Epidermal melanocyte (primary cell): ENCODE measurements at regions not wholly inside any gene's neighbourhood (a gene's known extent, or its start where the extent isn't known, plus 50 kb on each side); places are given as distances from the start of the nearest gene placed in this dataset.

ENCODE experiments used
- DNase-seq: peaks from one replicate; pipeline ENCODE4 v3.0.0; 2011; ENCODE audit warnings: low spot score; ENCODE audit not compliant: insufficient read length

DNA sequence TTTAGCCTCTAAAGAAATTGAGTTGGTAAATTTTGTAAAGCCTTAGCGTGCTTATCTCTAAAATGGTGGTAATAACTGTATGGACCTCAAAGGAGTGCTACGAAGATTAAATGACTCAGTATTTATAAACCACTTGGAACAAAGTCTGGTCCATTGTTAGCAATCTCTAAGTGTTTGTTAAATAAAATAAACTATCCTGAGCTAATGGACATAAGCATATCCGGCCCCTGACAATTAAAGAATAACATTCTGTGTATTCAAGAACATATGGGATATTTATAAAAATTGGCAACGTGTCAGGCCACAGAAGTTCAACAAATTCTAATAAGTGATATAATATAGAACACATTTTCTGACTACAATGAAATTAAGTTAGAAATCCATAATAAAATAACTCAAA, 71.0 kb downstream of the MYEOV start:
- no peak for DNase-seq

- no peak for DNase-seq
Measured at GRCh38 chr11:69365558-69365957, 71.6 kb downstream of the MYEOV start.

DNA sequence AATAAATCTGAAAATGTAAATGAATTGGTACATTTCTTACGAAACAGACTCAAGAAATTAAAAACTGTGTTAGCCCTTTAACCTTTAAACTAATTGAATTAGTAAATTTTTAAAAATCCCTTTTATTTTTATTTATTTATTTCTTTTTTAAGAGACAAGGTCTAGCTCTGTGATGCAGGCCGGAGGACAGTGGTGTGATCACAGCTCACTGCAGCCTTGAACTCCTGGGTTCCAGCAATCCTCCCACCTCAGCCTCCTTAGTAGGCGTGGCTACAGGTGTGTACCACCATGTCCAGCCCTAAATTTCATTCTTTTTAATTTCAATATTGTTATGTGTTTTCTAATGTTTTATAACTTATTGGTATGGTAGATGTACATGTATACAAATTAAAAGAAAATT, 72.6 kb downstream of the MYEOV start:
- no peak for DNase-seq

- DNase-seq: no peak
Measured at GRCh38 chr11:69367211-69367964, 73.4 kb downstream of the MYEOV start.

- DNase-seq: no peak
Measured at GRCh38 chr11:69368119-69368880, 74.3 kb downstream of the MYEOV start.

DNA sequence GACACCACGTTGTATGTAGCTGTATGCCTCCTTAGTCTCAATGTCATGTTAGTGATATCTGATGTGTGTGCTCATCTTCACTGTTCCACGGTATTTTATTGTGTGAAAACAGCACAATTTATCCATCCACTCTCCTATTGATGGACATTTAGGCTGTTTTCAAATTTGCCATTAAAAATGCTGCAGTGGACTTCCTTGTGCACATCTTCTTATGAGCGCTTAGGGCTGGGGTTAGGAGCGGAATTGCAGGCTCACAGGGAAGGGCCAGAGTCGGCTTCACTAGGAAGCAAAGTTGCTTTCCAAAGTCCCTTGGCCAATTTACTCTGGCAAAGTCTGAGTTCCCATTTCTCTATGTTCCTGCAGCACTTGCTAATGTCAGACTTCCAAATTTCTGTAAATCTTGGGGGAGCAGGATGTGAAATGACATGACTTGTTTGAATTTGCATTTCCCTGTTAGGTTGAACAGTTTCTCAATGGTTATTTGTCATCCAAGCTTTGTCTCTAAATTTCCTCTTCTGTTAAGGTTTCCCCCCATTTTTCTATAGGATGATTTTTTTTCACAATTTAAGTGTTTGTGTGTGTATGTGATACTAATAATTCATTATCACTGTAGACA, 75.4 kb downstream of the MYEOV start:
- DNase-seq: no peak

- DNase-seq: no peak
Measured at GRCh38 chr11:69369945-69370344, 76.0 kb downstream of the MYEOV start.

DNA sequence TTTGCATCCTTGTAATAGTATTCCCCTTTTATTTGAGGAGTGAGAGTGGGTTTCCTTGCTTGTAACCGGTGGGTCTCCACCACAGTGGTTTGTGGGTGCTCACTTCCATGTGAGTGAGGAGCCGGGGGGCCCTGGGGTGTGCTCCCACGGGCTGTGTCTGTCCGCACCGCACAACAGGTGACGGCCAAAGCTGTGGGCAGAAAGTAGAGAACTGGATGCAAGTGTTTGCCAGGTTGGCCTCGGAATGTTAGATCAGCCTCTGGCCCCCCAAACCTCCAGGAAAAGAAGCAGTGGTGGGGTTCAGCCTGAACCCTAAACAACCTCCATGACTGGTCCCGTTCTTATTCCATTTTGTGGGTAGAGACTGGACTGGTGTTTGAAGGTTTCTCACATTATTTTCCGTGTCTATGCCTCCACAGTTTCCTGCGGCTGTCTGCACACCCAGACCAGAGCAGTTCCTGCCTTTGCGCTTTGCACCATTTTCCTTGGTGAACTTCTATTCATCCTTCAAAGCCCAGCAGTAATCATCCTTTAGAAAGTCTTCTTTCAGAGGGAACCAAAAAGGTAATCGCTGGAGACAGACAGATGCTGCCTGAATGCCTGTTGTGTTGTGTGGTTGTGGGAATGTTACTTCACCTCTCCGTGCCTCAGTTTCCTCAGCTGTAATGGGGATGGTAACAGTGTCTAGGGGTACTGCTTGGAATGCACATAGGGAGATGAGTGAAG, 77.2 kb downstream of the MYEOV start:
- DNase-seq: no peak

- DNase-seq: no peak
Measured at GRCh38 chr11:69371731-69372588, 78.0 kb downstream of the MYEOV start.

GRCh38 chr11:69372589-69373250, 78.8 kb downstream of the MYEOV start:
- DNase-seq: no peak

GRCh38 chr11:69373251-69373635, 79.3 kb downstream of the MYEOV start:
- DNase-seq: no peak

- DNase-seq: no peak
Measured at GRCh38 chr11:69374110-69374945, 80.4 kb downstream of the MYEOV start.

GRCh38 chr11:69374946-69375310, 81.0 kb downstream of the MYEOV start:
- no peak for DNase-seq

- DNase-seq: no peak
Measured at GRCh38 chr11:69375316-69376154, 81.6 kb downstream of the MYEOV start.

GRCh38 chr11:69376155-69377028, 82.4 kb downstream of the MYEOV start:
- DNase-seq: no peak

DNA sequence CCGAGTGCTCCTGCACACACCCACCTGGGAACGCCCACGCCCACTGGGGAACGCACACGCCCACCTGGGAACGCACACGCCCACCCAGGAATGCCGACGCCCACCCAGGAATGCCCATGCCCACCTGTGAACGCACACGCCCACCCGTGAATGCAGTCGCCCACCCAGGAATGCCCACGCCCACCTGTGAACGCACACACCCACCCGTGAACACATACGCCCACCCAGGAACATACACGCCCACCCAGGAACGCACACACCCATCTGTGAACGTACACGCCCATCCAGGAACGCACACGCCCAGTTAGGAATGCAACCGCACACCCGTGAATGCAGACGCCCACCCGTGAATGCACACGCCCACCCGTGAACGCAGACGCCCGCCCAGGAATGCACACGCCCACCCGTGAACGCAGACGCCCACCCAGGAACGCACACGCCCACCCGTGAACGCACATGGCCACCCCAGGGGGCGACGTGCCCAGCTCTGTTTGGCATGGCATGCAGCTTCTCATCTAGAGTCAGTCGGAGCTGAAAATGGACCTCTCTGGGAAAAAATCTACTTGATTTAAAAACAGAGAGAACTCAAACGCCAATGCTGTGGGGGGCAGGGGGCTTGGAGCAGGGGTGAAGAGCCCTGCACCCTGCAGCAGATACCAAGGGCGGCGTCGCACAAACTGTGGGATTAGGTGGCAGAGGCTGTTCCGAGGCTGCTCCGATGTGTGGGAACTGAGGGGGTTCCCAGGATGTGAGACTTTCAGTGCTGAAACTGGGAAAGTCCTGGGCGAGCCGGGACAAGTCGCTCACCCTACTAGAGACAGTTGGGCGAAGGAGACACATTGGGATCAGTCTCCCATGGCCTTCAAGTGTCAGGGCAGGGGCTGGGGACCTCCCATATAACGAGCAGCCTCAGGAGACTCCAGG, 83.3 kb downstream of the MYEOV start:
- no peak for DNase-seq

DNA sequence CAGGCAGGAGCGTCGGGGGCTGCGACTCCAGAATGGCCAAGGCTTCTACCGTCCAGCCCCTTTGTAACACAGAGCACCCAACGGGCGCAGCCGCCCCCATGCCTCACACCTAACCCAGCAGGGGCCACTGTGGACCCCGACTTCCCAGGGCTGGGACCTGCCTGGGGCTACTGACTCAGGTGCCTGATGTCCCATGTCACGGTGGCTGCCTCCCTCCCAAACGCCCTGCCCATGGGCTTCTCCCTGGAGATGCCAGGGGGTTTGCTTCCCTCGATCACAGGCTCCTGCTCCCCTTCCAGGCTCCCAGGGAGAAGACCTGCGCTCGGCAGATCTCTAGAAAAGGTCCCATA, 84.0 kb downstream of the MYEOV start:
- no peak for DNase-seq
